ENCODE measurements at regions not wholly inside any gene's neighbourhood (a gene's known extent, or its start where the extent isn't known, plus 50 kb on each side); places are given as distances from the start of the nearest gene placed in this dataset.
"Not testable (repeated sequence)": the region's sequence is repeated elsewhere in the genome, so short reads cannot be mapped to it uniquely, and the experiment has no call there.

DNA sequence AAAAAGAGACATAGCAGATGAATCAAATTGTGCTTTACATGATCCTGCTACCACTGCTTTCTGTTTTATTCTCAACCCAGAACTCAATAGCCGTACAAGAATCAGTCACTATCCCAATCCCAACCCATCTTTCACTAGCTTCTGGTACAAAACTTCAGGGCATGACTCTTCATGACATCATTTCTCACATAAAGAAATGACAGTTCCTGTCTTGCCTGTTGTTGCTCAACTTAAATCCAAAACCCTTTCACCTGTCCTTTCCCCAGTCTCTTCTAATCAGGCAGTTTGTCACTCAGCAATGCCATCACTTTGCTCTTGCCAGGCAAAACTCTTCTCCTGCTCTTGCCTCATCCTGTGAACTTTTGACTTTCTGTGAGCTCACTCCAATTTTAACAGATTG is 962.8 kb downstream of the GALC start:
- Histone ChIP-seq H3K36me3 (no peaks in the 10 kb centered on the region), H3K4me3 (no peak overlapping the region), H3K4me1 (no peaks in the 10 kb centered on the region), H3K27me3 (no peaks in the 10 kb centered on the region), H3K9me3 (no peaks in the 10 kb centered on the region), H3K27ac (no peak overlapping the region)
- TF ChIP-seq POLR2A (IDR thresholded peaks at IDR 0.05) = no peak
- TF ChIP-seq, protein P1, sequence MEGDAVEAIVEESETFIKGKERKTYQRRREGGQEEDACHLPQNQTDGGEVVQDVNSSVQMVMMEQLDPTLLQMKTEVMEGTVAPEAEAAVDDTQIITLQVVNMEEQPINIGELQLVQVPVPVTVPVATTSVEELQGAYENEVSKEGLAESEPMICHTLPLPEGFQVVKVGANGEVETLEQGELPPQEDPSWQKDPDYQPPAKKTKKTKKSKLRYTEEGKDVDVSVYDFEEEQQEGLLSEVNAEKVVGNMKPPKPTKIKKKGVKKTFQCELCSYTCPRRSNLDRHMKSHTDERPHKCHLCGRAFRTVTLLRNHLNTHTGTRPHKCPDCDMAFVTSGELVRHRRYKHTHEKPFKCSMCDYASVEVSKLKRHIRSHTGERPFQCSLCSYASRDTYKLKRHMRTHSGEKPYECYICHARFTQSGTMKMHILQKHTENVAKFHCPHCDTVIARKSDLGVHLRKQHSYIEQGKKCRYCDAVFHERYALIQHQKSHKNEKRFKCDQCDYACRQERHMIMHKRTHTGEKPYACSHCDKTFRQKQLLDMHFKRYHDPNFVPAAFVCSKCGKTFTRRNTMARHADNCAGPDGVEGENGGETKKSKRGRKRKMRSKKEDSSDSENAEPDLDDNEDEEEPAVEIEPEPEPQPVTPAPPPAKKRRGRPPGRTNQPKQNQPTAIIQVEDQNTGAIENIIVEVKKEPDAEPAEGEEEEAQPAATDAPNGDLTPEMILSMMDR (IDR thresholded peaks at IDR 0.05) = no peak
- no peak for DNase-seq
- WGBS, 2 donors = 21 to 65% methylated on average over 1 of the region's 1 CpG
- intact Hi-C loops (cut with DNase I) = no loop called here

DNA sequence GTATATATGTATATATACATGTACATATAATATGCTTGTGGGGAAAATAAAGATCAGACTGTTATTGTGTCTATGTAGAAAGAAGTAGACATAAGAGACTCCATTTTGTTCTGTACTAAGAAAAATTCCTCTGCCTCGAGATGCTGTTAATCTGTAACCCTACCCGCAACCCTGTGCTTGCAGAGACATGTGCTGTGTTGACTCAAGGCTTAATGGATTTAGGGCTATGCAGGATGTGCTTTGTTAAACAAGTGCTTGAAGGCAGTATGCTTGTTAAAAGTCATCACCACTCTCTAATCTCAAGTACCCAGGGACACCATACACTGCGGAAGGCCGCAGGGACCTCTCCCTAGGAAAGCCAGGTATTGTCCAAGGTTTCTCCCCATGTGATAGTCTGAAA is 972.9 kb downstream of the GALC start:
- H3K4me3 ChIP-seq; H3K4me1 ChIP-seq; H3K27ac ChIP-seq; H3K36me3 ChIP-seq; H3K9me3 ChIP-seq; intact Hi-C loops (cut with DNase I); H3K27me3 ChIP-seq; DNase-seq: not testable (repeated sequence)
- WGBS, 2 donors = 33 to 56% methylated on average over 4 of the region's 4 CpGs

DNA sequence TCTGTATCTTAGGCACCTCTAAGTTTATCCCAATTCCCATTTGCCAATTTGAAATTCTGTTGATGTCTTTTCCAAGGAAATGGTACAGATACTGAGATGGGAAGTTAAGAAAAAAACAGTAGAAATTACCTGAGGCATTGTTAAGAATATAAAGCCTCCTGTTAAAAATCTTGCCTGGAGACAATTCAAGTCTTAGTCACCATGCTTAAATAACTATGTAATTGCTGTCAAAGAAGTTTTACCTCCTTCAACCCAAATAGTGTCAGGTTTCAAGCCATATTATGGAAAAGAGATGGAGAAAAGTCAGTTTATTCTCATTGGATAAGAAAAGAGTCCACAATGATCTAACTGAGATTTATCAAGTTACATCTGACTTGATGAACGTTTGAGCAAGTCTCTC is 974.7 kb downstream of the GALC start:
- no peak for TF ChIP-seq POLR2A (IDR thresholded peaks at IDR 0.05)
- TF ChIP-seq, protein P1 (IDR thresholded peaks at IDR 0.05) = no peak
- Histone ChIP-seq H3K4me3 (no peak overlapping the region), H3K36me3 (no peaks in the 10 kb centered on the region), H3K4me1 (no peaks in the 10 kb centered on the region), H3K27ac (no peak overlapping the region), H3K27me3 (no peaks in the 10 kb centered on the region), H3K9me3 (no peaks in the 10 kb centered on the region)
- intact Hi-C loops (cut with DNase I) = no loop called here
- WGBS, 2 donors = 24 to 29% methylated on average over 1 of the region's 1 CpG
- DNase-seq = no peak

DNA sequence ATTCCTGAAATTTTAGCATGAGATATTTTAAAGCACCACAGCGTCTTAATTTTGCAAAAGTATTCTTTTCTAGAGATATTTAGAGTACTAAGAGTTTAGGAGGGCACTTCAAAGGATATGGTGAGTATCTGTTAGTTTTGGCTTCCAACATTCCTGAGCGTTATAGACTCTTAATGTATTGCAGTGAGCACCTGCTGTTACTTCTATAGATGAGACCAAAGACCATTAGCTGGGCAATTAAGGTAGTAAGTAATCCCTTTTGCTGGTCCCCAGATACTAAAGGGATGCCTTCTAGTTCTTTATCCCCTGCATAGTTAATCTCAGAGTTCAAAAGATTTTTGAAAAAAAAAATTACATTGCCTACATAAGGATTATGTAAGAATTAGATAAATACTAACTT is 975.6 kb downstream of the GALC start:
- no peaks in the 10 kb centered on the region for H3K36me3 ChIP-seq
- H3K9me3 ChIP-seq = no peaks in the 10 kb centered on the region
- WGBS, 2 donors = 58 to 65% methylated on average over 2 of the region's 2 CpGs
- H3K27me3 ChIP-seq = no peaks in the 10 kb centered on the region
- intact Hi-C loops (cut with DNase I) = no loop called here
- no peak for TF ChIP-seq POLR2A (IDR thresholded peaks at IDR 0.05)
- TF ChIP-seq, protein P1 (IDR thresholded peaks at IDR 0.05) = no peak
- no peak for DNase-seq
- no peaks in the 10 kb centered on the region for H3K4me1 ChIP-seq
- H3K27ac ChIP-seq = no peak overlapping the region
- H3K4me3 ChIP-seq = no peak overlapping the region

DNA sequence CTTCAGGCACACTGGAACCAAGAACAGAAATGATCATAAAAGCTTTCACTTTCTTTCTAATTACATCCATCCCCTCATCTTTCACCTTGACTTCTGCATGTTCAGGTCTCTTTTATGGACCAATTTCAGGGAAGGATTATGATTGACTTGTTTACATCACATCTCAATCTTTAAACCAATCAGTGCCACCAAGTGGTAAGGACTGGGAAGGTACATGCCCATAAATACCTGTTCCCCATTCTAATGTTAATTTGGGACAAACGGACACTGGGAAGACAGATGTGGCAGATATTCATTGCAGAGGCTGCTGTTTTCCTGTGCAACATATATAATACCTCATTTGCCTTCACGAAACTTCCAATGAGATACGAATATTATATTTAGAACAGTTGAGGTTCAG is 978.1 kb downstream of the GALC start:
- Histone ChIP-seq H3K4me1 (no peaks in the 10 kb centered on the region), H3K4me3 (no peak overlapping the region), H3K36me3 (no peaks in the 10 kb centered on the region), H3K27me3 (no peaks in the 10 kb centered on the region), H3K27ac (no peak overlapping the region), H3K9me3 (no peaks in the 10 kb centered on the region)
- TF ChIP-seq, protein P1 (IDR thresholded peaks at IDR 0.05) = no peak
- no peak for TF ChIP-seq POLR2A (IDR thresholded peaks at IDR 0.05)
- WGBS, 2 donors = 60 to 70% methylated on average over 3 of the region's 3 CpGs
- no peak for DNase-seq
- intact Hi-C loops (cut with DNase I) = no loop called here

DNA sequence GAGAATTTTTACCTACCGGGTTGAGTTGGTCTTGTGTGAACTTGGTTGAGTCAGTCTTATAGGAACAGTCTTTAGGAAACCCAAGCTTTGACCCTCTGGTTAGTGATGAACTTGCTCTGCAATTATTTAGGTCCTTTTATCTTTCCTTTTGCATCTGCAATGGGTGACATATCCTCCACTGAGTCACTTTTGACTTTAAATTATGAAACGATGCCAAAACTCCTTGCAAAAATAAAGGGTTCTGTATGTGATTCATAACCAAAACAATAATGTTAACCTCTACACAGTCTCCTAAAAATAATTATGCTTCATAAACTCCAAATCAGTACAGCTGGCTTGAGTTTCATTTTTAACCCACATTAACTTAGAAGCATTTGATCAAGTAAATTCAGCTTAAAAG is 979.4 kb downstream of the GALC start:
- WGBS, 2 donors = 51 to 59% methylated on average over 2 of the region's 2 CpGs
- Histone ChIP-seq H3K27ac (no peak overlapping the region), H3K36me3 (no peaks in the 10 kb centered on the region), H3K4me3 (no peak overlapping the region), H3K9me3 (no peaks in the 10 kb centered on the region), H3K27me3 (no peaks in the 10 kb centered on the region), H3K4me1 (no peaks in the 10 kb centered on the region)
- intact Hi-C loops (cut with DNase I) = no loop called here
- no peak for TF ChIP-seq POLR2A (IDR thresholded peaks at IDR 0.05)
- TF ChIP-seq, protein P1 (IDR thresholded peaks at IDR 0.05) = no peak
- DNase-seq = no peak

All from esophagus squamous epithelium (tissue), 5 donors.